Skeletal muscle satellite cell (primary cell): ENCODE measurements at regions not wholly inside any gene's neighbourhood (a gene's known extent, or its start where the extent isn't known, plus 50 kb on each side); places are given as distances from the start of the nearest gene placed in this dataset.
"Not testable (repeated sequence)": the region's sequence is repeated elsewhere in the genome, so short reads cannot be mapped to it uniquely, and the experiment has no call there.

Experiments
- H3K27me3 ChIP-seq: 2 replicates; pipeline ENCODE4 v1.7.0; 2013; ENCODE audit warnings: low read length; ENCODE audit not compliant: control insufficient read depth, insufficient read depth
- H3K36me3 ChIP-seq: 2 replicates; pipeline ENCODE4 v1.7.0; 2013; ENCODE audit warnings: mild to moderate bottlenecking, control low read depth, low read length; ENCODE audit not compliant: insufficient read depth
- H3K4me1 ChIP-seq: 2 replicates; pipeline ENCODE4 v1.7.0; 2013; ENCODE audit warnings: low read length; ENCODE audit not compliant: control insufficient read depth, insufficient read depth
- H3K4me2 ChIP-seq: 2 replicates; pipeline ENCODE4 v1.7.0; 2013; ENCODE audit warnings: mild to moderate bottlenecking, low read length
- H3K4me3 ChIP-seq: 2 replicates; pipeline ENCODE4 v1.7.0; 2013; ENCODE audit warnings: low read length
- H3K9ac ChIP-seq: 2 replicates; pipeline ENCODE4 v1.7.0; 2013; ENCODE audit warnings: mild to moderate bottlenecking, low read depth, low read length, moderate library complexity
- H3K9me3 ChIP-seq: replicated peaks from 2 replicates; pipeline ENCODE4 v1.7.0; 2013; ENCODE audit warnings: mild to moderate bottlenecking, control low read depth, low read length

- no peaks in the 10 kb centered on the region for H3K36me3 ChIP-seq
- no peak overlapping the region for H3K4me2 ChIP-seq
- H3K9ac ChIP-seq, result no peak overlapping the region
- H3K27me3 ChIP-seq, result no peaks in the 10 kb centered on the region
- no peak overlapping the region for H3K4me3 ChIP-seq
- H3K9me3 ChIP-seq, result no peaks in the 10 kb centered on the region
- H3K4me1 ChIP-seq, result no peaks in the 10 kb centered on the region
Measured at GRCh38 chr4:19575924-19576323, 675.8 kb upstream of the SLIT2 start.

GRCh38 chr4:19566041-19566440 is 685.7 kb upstream of the SLIT2 start:
- no peaks in the 10 kb centered on the region for H3K9me3 ChIP-seq
- no peaks in the 10 kb centered on the region for H3K4me1 ChIP-seq

GRCh38 chr4:19562456-19562855 is 689.2 kb upstream of the SLIT2 start:
- Histone ChIP-seq H3K4me3 (no peak overlapping the region), H3K9ac (no peak overlapping the region), H3K36me3 (no peaks in the 10 kb centered on the region), H3K4me2 (no peak overlapping the region), H3K4me1 (no peaks in the 10 kb centered on the region), H3K27me3 (no peaks in the 10 kb centered on the region), H3K9me3 (no peaks in the 10 kb centered on the region)

More at GRCh38 chr4:19566041-19566440, 685.7 kb upstream of the SLIT2 start:
- Histone ChIP-seq H3K27me3 (no peaks in the 10 kb centered on the region), H3K4me3 (no peak overlapping the region), H3K9ac (no peak overlapping the region), H3K36me3 (no peaks in the 10 kb centered on the region), H3K4me2 (no peak overlapping the region)

GRCh38 chr4:19557161-19557560 is 694.5 kb upstream of the SLIT2 start:
- Histone ChIP-seq H3K9ac (no peak overlapping the region), H3K4me1 (no peaks in the 10 kb centered on the region), H3K36me3 (no peaks in the 10 kb centered on the region)

GRCh38 chr4:19556276-19556675 is 695.4 kb upstream of the SLIT2 start:
- not testable (repeated sequence) for H3K9me3 ChIP-seq

More at GRCh38 chr4:19557161-19557560, 694.5 kb upstream of the SLIT2 start:
- no peaks in the 10 kb centered on the region for H3K27me3 ChIP-seq
- no peaks in the 10 kb centered on the region for H3K9me3 ChIP-seq
- no peak overlapping the region for H3K4me2 ChIP-seq
- H3K4me3 ChIP-seq, result no peak overlapping the region

GRCh38 chr4:19547463-19547862 is 704.2 kb upstream of the SLIT2 start:
- Histone ChIP-seq H3K4me3 (no peak overlapping the region), H3K9ac (no peak overlapping the region), H3K27me3 (no peaks in the 10 kb centered on the region), H3K4me1 (no peaks in the 10 kb centered on the region), H3K36me3 (no peaks in the 10 kb centered on the region), H3K9me3 (no peaks in the 10 kb centered on the region), H3K4me2 (no peak overlapping the region)

More at GRCh38 chr4:19556276-19556675, 695.4 kb upstream of the SLIT2 start:
- not testable (repeated sequence) for H3K27me3 ChIP-seq, H3K4me2 ChIP-seq, H3K36me3 ChIP-seq, H3K4me3 ChIP-seq, H3K9ac ChIP-seq, H3K4me1 ChIP-seq

- no peaks in the 10 kb centered on the region for H3K27me3 ChIP-seq
- no peaks in the 10 kb centered on the region for H3K36me3 ChIP-seq
- no peak overlapping the region for H3K4me2 ChIP-seq
- no peaks in the 10 kb centered on the region for H3K4me1 ChIP-seq
- H3K9me3 ChIP-seq, result no peaks in the 10 kb centered on the region
- no peak overlapping the region for H3K4me3 ChIP-seq
- H3K9ac ChIP-seq, result no peak overlapping the region
Measured at GRCh38 chr4:19544446-19545125, 707.1 kb upstream of the SLIT2 start.

- Histone ChIP-seq H3K27me3 (no peaks in the 10 kb centered on the region), H3K4me3 (no peak overlapping the region), H3K9me3 (no peaks in the 10 kb centered on the region), H3K9ac (no peak overlapping the region), H3K4me1 (no peaks in the 10 kb centered on the region), H3K4me2 (no peak overlapping the region), H3K36me3 (no peaks in the 10 kb centered on the region)
Measured at GRCh38 chr4:19540859-19541540, 710.7 kb upstream of the SLIT2 start.

GRCh38 chr4:19539201-19539600 is 712.5 kb upstream of the SLIT2 start:
- Histone ChIP-seq H3K27me3 (no peaks in the 10 kb centered on the region), H3K36me3 (no peaks in the 10 kb centered on the region), H3K9ac (no peak overlapping the region), H3K4me2 (no peak overlapping the region), H3K4me1 (no peaks in the 10 kb centered on the region), H3K4me3 (no peak overlapping the region), H3K9me3 (no peaks in the 10 kb centered on the region)

- Histone ChIP-seq H3K9me3 (no peaks in the 10 kb centered on the region), H3K4me2 (no peak overlapping the region), H3K4me1 (no peaks in the 10 kb centered on the region), H3K9ac (no peak overlapping the region), H3K4me3 (no peak overlapping the region), H3K27me3 (no peaks in the 10 kb centered on the region), H3K36me3 (no peaks in the 10 kb centered on the region)
Measured at GRCh38 chr4:19534159-19534558, 717.5 kb upstream of the SLIT2 start.

GRCh38 chr4:19531906-19532848 is 719.5 kb upstream of the SLIT2 start:
- H3K4me2 ChIP-seq, result no peak overlapping the region
- no peak overlapping the region for H3K9ac ChIP-seq

More at GRCh38 chr4:19531906-19532848, 719.5 kb upstream of the SLIT2 start:
- no peaks in the 10 kb centered on the region for H3K9me3 ChIP-seq
- no peaks in the 10 kb centered on the region for H3K36me3 ChIP-seq
- H3K27me3 ChIP-seq, result no peaks in the 10 kb centered on the region
- H3K4me1 ChIP-seq, result no peaks in the 10 kb centered on the region
- H3K4me3 ChIP-seq, result no peak overlapping the region
